ENCODE measurements at regions not wholly inside any gene's neighbourhood (a gene's known extent, or its start where the extent isn't known, plus 50 kb on each side); places are given as distances from the start of the nearest gene placed in this dataset.

DNA sequence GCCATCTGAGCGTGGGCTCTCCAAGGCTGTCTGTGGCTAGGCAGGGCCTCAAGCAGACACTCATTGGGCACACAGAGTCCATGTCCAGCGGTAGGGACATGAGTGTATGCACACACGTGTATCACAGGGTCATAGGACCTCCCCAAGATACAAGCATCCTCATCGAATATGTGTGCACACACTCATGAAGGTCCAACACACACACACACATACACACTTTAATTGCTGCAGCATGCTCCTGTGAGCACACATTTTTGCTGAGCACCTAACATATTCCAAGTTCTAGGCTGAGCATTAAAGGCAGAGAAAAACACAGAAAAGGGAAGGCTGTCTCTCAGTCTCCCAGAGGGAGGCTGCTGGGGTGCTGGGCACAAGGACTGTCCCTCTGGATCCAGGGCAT lies 59.3 kb upstream of the TBX3 start:
- TF ChIP-seq GATA1 (IDR thresholded peaks at IDR 0.05; ENCODE audit: low read depth, low read length) (no peak), POLR2A (IDR thresholded peaks at IDR 0.05; ENCODE audit: low read length) (no peak)
- DNase-seq = no peak

- no peak for TF ChIP-seq GATA1 (IDR thresholded peaks at IDR 0.05; ENCODE audit: low read depth, low read length)
- TF ChIP-seq POLR2A (IDR thresholded peaks at IDR 0.05; ENCODE audit: low read length) = no peak
- DNase-seq = no peak
These were observed 58.4 kb upstream of the TBX3 start for GRCh38 chr12:114742363-114742762.

DNA sequence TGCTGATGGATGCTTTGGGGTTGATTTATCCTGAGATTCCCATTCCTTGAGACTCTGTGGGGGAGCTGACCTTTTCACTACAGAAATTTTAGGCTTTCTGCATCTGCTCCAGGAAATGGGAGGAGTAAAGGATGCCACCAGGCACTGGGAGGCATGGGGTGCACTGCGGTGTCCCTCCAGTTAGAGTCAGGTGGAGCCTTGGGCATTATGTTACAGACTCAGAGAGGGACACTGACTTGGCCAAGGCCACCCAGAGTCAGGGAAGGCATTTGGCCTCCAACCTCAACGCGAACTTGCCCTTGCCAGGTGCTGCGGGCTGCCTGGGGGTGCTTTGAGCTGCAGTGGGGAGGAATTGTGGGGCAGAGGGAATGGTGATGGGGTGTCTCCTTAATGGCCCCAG lies 58.0 kb upstream of the TBX3 start:
- no peak for DNase-seq
- TF ChIP-seq POLR2A (IDR thresholded peaks at IDR 0.05; ENCODE audit: low read length) = no peak

DNA sequence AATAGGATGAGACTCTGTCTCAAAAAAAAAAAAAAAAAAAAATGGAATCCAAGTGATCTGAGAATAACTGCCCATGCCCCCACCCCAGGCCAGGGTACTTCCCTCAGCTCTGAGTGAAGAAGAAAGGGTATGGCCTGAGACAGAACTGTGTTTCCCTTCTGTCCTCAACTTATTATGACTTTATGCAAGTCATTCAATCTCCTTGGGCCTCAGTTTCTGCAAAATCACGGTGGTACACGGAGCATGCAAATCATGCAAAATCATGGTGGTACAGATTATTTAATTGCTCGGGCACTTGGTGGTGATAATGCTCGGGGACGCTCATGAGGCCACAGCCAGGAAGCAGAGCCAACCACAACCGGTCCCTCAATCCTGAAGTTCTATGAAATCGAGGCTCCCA lies 56.5 kb upstream of the TBX3 start:
- TF ChIP-seq GATA1 (IDR thresholded peaks at IDR 0.05; ENCODE audit: low read depth, low read length) (no peak), POLR2A (IDR thresholded peaks at IDR 0.05; ENCODE audit: low read length) (no peak)
- DNase-seq = no peak

DNA sequence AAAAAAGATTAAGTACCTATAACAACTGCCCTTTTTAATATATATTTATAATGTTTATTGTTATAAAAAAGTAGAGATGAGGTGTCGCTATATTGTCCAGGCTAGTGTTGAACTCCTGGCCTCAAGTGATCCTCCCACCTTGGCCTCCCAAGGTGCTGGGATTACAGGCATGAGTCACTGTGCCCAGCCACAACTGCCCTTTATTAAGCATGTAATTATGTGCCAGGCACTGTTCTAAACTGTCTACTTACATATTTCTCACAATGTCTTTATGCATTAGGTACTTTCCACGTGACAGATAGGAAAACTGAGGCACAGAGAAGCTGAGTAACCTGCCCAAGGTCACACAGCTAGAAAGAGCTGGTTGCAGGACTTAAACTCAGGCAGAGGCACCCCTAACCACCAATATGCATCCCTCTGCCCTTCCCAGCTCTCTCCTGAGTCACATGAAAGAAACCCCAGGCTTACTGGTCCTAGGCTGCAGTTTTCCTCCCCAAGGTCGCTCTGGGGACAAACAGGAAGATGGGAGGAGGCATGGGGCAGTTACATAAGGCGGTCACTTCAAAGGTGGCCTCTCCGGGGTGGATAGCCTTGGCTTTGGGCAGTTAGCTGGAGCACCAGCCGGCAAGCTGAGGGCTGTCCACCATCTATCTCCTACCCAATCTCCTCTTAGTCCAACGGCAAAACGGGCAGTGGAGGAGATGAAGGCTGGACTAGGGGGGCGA lies 54.6 kb upstream of the TBX3 start:
- no peak for DNase-seq
- TF ChIP-seq POLR2A (IDR thresholded peaks at IDR 0.05; ENCODE audit: low read length) = no peak
- no peak for TF ChIP-seq GATA1 (IDR thresholded peaks at IDR 0.05; ENCODE audit: low read depth, low read length)

GRCh38 chr12:114735680-114736374 lies 51.9 kb upstream of the TBX3 start:
- no peak for TF ChIP-seq GATA1 (IDR thresholded peaks at IDR 0.05; ENCODE audit: low read depth, low read length)
- TF ChIP-seq POLR2A (IDR thresholded peaks at IDR 0.05; ENCODE audit: low read length) = no peak
- DNase-seq = no peak

DNA sequence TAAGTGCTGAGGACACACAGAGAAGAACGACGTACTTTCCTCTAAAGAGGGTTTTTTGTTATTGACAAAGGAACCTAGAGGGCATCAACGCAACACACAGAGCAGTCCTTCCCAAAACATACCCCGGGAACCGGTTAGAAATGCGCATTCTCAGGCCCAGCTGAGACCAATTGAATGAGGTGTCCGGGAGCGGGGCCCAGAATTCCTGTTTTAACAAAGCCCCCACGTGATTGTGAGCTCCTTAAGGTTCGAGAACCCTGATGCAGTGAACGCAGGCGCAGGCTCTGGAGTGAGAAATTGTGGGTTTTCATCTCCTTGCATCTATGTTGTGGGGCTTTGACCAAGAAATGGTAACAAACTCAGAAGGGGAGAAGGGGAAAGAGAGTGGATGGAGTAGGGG lies 51.0 kb upstream of the TBX3 start:
- TF ChIP-seq GATA1 (IDR thresholded peaks at IDR 0.05; ENCODE audit: low read depth, low read length) (no peak), POLR2A (IDR thresholded peaks at IDR 0.05; ENCODE audit: low read length) (no peak)
- DNase-seq = no peak

- TF ChIP-seq POLR2A (IDR thresholded peaks at IDR 0.05; ENCODE audit: low read length) = no peak
- no peak for TF ChIP-seq GATA1 (IDR thresholded peaks at IDR 0.05; ENCODE audit: low read depth, low read length)
- no peak for DNase-seq
These were observed 49.9 kb upstream of the TBX3 start for GRCh38 chr12:114733919-114734318.

Measured in erythroblast (primary cell).